Uterus (tissue), 3 donors: ENCODE measurements at regions not wholly inside any gene's neighbourhood (a gene's known extent, or its start where the extent isn't known, plus 50 kb on each side); places are given as distances from the start of the nearest gene placed in this dataset.

ENCODE experiments used
- DNase-seq, 2 donors: peaks; one replicate each; pipeline ENCODE4 v3.0.0-alpha.2; 2019 to 2020
- H3K27ac ChIP-seq, 2 donors: fragments of 200-600 bp; sonication (generic); 1 replicate in 1 of 2; 2 replicates in 1 of 2; pipeline ENCODE4 v1.5.1; 2016 to 2018
- H3K27me3 ChIP-seq, 2 donors: fragments of 200-600 bp; sonication (generic); one replicate each; pipeline ENCODE4 v1.5.1; 2018 to 2019; ENCODE audit warnings: control low read depth in 1 of 2
- H3K36me3 ChIP-seq, 2 donors: fragments of 200-600 bp; sonication (generic); one replicate each; pipeline ENCODE4 v1.5.1; 2019; ENCODE audit warnings: control low read depth in 1 of 2
- H3K4me1 ChIP-seq, 2 donors: fragments of 200-600 bp; sonication (generic); one replicate each; pipeline ENCODE4 v1.5.1; 2018 to 2019; ENCODE audit warnings: control low read depth in 1 of 2
- H3K4me3 ChIP-seq, 2 donors: fragments of 200-600 bp; sonication (generic); 1 replicate in 1 of 2; 2 replicates in 1 of 2; pipeline ENCODE4 v1.5.1; 2018 to 2019; ENCODE audit warnings: mild to moderate bottlenecking in 1 of 2
- H3K9me3 ChIP-seq, 2 donors: fragments of 200-600 bp; sonication (generic); one replicate each; pipeline ENCODE4 v1.5.1; 2019; ENCODE audit warnings: control low read depth in 1 of 2
- POLR2A ChIP-seq, 2 donors: fragments of 450-650 bp; IDR thresholded peaks; one replicate each; pipeline ENCODE4 v1.6.1; 2016; ENCODE audit warnings: antibody characterized with exemption in 2 of 2, mild to moderate bottlenecking in 1 of 2, moderate library complexity in 1 of 2
- intact Hi-C: fragments of 100-400 bp; cut with DNase I; formaldehyde crosslinking; loops from one replicate; pipeline ENCODE4 v1.15.1; 2023; ENCODE audit warnings: low total_unique reads
- TF ChIP-seq, protein P1 (sequence below), 4 experiments: fragments of 200-600 bp in 2 of 4; fragments of 450-650 bp in 2 of 4; sonication (generic) in 2 of 4; IDR thresholded peaks; one replicate each; pipeline ENCODE4 v1.5.1; 2016 to 2019; ENCODE audit warnings: antibody characterized with exemption in 4 of 4, mild to moderate bottlenecking in 2 of 4, moderate library complexity in 1 of 4
- donor health status: DM: yes; HTN: yes; CAD: no.

DNA sequence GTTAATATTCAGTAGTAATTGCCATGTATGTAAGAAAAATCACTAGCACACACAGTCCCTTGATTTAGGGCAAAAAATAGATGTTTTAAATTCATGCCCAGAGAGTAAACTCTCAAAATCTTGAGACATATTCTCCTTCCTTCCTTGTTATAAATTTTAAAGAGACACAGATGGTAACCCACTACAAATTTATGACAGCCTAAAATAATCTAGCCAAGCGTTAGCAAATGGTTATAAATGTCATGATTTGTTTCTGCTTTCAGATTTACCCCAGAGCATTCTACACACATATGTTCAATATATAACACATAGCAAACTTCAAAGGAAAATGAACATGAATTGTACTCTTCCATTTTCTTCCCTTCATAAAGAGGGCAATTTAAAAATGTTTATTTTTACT is 540.3 kb downstream of the TLL1 start:
- Histone ChIP-seq H3K36me3 (no peaks in the 10 kb centered on the region), H3K4me3 (no peak overlapping the region), H3K9me3 (no peaks in the 10 kb centered on the region), H3K27me3 (no peaks in the 10 kb centered on the region), H3K27ac (no peak overlapping the region), H3K4me1 (no peaks in the 10 kb centered on the region)
- no peak for DNase-seq
- TF ChIP-seq, protein P1, sequence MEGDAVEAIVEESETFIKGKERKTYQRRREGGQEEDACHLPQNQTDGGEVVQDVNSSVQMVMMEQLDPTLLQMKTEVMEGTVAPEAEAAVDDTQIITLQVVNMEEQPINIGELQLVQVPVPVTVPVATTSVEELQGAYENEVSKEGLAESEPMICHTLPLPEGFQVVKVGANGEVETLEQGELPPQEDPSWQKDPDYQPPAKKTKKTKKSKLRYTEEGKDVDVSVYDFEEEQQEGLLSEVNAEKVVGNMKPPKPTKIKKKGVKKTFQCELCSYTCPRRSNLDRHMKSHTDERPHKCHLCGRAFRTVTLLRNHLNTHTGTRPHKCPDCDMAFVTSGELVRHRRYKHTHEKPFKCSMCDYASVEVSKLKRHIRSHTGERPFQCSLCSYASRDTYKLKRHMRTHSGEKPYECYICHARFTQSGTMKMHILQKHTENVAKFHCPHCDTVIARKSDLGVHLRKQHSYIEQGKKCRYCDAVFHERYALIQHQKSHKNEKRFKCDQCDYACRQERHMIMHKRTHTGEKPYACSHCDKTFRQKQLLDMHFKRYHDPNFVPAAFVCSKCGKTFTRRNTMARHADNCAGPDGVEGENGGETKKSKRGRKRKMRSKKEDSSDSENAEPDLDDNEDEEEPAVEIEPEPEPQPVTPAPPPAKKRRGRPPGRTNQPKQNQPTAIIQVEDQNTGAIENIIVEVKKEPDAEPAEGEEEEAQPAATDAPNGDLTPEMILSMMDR (IDR thresholded peaks at IDR 0.05) = no peak
- no peak for TF ChIP-seq POLR2A (IDR thresholded peaks at IDR 0.05)
- intact Hi-C loops = no loop called here

DNA sequence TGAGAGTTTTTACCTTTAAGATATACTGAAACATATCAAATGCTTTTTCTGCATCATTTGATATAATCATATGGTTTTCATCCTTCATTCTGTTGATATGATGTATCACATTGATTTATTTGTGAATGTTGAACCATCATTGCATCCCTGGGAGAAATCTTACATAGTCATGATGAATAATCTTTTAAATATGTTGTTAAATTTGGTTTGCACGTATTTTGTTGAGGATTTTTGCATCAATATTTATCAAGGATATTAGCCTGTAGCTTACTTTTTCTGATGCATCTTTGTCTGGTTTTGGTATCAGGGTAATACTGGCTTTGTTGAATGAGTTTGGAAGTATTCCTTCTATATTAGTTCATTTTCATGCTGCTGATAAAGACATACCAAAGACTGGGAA is 541.4 kb downstream of the TLL1 start:
- DNase-seq = no peak
- TF ChIP-seq, protein P1 (IDR thresholded peaks at IDR 0.05) = no peak
- no peak for TF ChIP-seq POLR2A (IDR thresholded peaks at IDR 0.05)
- H3K27me3 ChIP-seq = no peaks in the 10 kb centered on the region

DNA sequence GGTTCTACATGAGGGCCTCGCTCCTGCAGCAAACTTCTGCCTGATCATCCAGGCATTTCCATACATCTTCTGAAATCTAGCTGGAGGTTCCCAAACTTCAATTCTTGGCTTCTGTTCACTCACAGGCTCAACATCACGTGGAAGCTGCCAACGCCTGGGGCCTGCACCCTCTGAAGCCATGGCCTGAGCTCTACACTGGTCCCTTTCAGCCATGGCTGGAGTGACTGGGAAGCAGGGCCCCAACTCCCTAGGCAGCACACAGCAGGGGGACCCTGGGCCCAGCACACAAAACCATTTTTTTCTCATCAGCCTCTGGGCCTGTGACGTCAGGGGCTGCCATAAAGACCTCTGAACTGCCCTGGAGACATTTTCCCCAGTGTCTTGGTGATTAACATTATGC is 542.7 kb downstream of the TLL1 start:
- Histone ChIP-seq H3K9me3 (no peaks in the 10 kb centered on the region), H3K27me3 (no peaks in the 10 kb centered on the region), H3K4me3 (no peak overlapping the region), H3K4me1 (no peaks in the 10 kb centered on the region), H3K36me3 (no peaks in the 10 kb centered on the region), H3K27ac (no peak overlapping the region)
- no peak for DNase-seq
- TF ChIP-seq, protein P1 (IDR thresholded peaks at IDR 0.05) = no peak
- no peak for TF ChIP-seq POLR2A (IDR thresholded peaks at IDR 0.05)
- intact Hi-C loops = no loop called here

More for the DNA sequence above, 541.4 kb downstream of the TLL1 start:
- intact Hi-C loops = no loop called here
- H3K36me3 ChIP-seq = no peaks in the 10 kb centered on the region
- H3K4me3 ChIP-seq = no peak overlapping the region
- no peak overlapping the region for H3K27ac ChIP-seq
- no peaks in the 10 kb centered on the region for H3K4me1 ChIP-seq
- H3K9me3 ChIP-seq = no peaks in the 10 kb centered on the region

DNA sequence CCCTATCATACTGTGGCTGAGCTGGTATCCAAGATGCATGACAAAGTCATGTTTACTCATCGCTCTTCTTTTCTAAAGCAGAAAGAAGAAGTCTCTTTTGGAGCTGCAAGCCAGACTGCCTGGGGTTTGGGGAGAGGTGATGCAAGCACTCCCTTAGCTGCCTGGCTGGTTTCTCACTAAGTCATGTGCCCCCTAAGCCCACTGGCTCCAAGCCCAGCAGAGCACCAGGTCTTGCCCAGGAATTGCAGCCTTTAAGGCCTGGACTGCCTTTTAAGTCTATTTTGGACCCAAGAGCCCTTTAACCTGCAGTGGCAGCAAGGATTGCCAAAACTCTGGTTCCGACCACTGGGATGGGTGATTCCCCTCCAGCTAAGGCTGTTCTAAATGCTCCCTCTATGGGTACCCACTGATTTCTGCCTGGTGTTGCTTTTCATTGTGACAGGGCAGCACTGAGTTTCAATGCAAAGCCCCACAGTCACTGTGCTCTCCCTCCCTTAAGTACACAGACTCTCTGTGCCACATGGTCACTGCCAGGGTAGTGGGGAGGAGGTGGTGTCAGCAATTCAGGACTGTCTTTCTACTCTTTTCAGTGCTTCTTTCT is 548.6 kb downstream of the TLL1 start:
- no peaks in the 10 kb centered on the region for H3K27me3 ChIP-seq
- TF ChIP-seq, protein P1 (IDR thresholded peaks at IDR 0.05) = no peak
- TF ChIP-seq POLR2A (IDR thresholded peaks at IDR 0.05) = no peak
- DNase-seq = peak in 1 of 2 donors; percentile 14
- H3K36me3 ChIP-seq = no peaks in the 10 kb centered on the region
- H3K4me1 ChIP-seq = no peaks in the 10 kb centered on the region
- H3K27ac ChIP-seq = no peak overlapping the region
- intact Hi-C loops = no loop called here
- no peak overlapping the region for H3K4me3 ChIP-seq
- H3K9me3 ChIP-seq = no peaks in the 10 kb centered on the region

DNA sequence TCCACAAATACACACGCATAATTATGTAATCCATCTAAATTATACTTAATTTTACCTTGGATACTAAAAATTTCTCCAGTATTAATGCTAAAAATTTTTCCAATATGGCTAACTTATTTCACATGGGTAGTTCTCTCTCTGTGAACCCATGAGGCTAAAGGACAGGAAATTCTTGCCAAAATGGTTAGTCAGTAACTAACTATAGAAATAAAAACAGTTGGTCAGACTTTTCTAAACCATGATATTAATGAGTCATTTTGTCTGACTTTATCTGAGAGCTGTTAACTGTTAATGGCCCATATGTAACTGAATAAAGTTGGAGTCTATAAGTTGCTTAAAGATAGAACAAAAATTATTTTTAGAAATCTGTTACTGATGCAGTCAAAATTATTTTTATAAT is 549.4 kb downstream of the TLL1 start:
- H3K27ac ChIP-seq = no peak overlapping the region
- H3K4me3 ChIP-seq = no peak overlapping the region
- H3K9me3 ChIP-seq = no peaks in the 10 kb centered on the region
- DNase-seq = no peak
- no peaks in the 10 kb centered on the region for H3K36me3 ChIP-seq
- no peaks in the 10 kb centered on the region for H3K4me1 ChIP-seq
- H3K27me3 ChIP-seq = no peaks in the 10 kb centered on the region
- TF ChIP-seq POLR2A (IDR thresholded peaks at IDR 0.05) = no peak
- TF ChIP-seq, protein P1 (IDR thresholded peaks at IDR 0.05) = no peak
- intact Hi-C loops = no loop called here
